ENCODE measurements at regions not wholly inside any gene's neighbourhood (a gene's known extent, or its start where the extent isn't known, plus 50 kb on each side); places are given as distances from the start of the nearest gene placed in this dataset.

- TF ChIP-seq THAP7 (CRISPR knock-in tag; IDR thresholded peaks at IDR 0.05) (no peak), PHTF2 (CRISPR knock-in tag; IDR thresholded peaks at IDR 0.05) (no peak), BACH1 (tag; IDR thresholded peaks at IDR 0.05) (no peak), ZKSCAN1 (IDR thresholded peaks at IDR 0.05; ENCODE audit: low read depth, low read length) (no peak), PHF21A (IDR thresholded peaks at IDR 0.05; ENCODE audit: borderline replicate concordance, low read depth) (no peak), MBD1 (CRISPR knock-in tag; IDR thresholded peaks at IDR 0.05) (no peak), RB1 (IDR thresholded peaks at IDR 0.05; ENCODE audit: low read depth) (no peak), TSC22D4 (tag; IDR thresholded peaks at IDR 0.05) (no peak), SMAD1 (IDR thresholded peaks at IDR 0.05; ENCODE audit: low read depth, low read length, partially characterized antibody) (no peak), ZNF717 (CRISPR knock-in tag; IDR thresholded peaks at IDR 0.05) (no peak), ZNF778 (CRISPR knock-in tag; IDR thresholded peaks at IDR 0.05) (no peak), PREB (CRISPR knock-in tag; IDR thresholded peaks at IDR 0.05) (no peak), THRB (CRISPR knock-in tag; conservative IDR thresholded peaks at IDR 0.05) (no peak), SOX6 (IDR thresholded peaks at IDR 0.05) (no peak), SRSF1 (IDR thresholded peaks at IDR 0.05; ENCODE audit: low read depth, low read length) (no peak), MEIS2 (IDR thresholded peaks at IDR 0.05; ENCODE audit: partially characterized antibody) (peak; percentile 99), EZH2 (IDR thresholded peaks at IDR 0.05; ENCODE audit: borderline replicate concordance, low read depth, low read length) (no peak), E2F5 (CRISPR knock-in tag; IDR thresholded peaks at IDR 0.05) (no peak), SMAD4 (CRISPR knock-in tag; conservative IDR thresholded peaks at IDR 0.05) (peak; percentile 50; the same call in 1 of the 2 replicates), ARID1B (IDR thresholded peaks at IDR 0.05) (0 out of 2 replicates have a peak, but pooled peaks have one; percentile 11), USF1 (CRISPR knock-in tag; IDR thresholded peaks at IDR 0.05) (no peak), ZFP1 (CRISPR knock-in tag; IDR thresholded peaks at IDR 0.05) (no peak), NFIC (IDR thresholded peaks at IDR 0.05) (peak; percentile 95), ETV1 (tag; conservative IDR thresholded peaks at IDR 0.05; ENCODE audit: low read depth) (no peak), NEUROD1 (IDR thresholded peaks at IDR 0.05; ENCODE audit: borderline replicate concordance, low read depth, low read length, partially characterized antibody) (no peak)
Measured at GRCh38 chr7:39811161-39811614, 138.9 kb upstream of the CDK13 start (continued).

Data from K562 (cell line).